ENCODE measurements at regions not wholly inside any gene's neighbourhood (a gene's known extent, or its start where the extent isn't known, plus 50 kb on each side); places are given as distances from the start of the nearest gene placed in this dataset.

DNA sequence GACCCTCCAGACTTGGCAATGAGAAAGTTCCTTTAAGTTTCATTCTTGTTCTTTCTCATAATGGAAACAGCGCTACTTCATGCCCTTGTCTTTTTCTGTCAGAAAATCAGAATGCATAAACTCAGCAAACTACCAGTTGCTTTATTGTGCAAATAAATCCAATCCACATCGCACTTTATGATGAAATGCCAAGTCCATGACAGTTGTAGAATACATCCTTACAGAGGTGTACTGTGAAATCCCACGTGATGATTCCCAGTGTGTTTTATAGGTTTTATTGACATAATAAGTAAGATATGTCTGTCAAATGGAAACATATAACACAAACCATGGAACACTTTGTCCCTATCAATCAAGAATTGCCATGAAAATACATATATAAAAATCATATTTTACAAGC lies 295.0 kb downstream of the PCDH7 start:
- Mint-ChIP-seq H3K9me3 (peaks cover 3 to 10% (median 6%) of the 10 kb centered on the region in 3 donors), H3K36me3 (no peaks in the 10 kb centered on the region), H3K4me1 (no peaks in the 10 kb centered on the region), H3K27ac (no peak overlapping the region), H3K4me3 (no peak overlapping the region), H3K27me3 (no peaks in the 10 kb centered on the region)
- ChIA-PET CTCF (no interaction called here), POLR2A (no interaction called here)
- WGBS (ENCODE audit: insufficient coverage), result no CpG with 5 or more reads among the region's 3 CpGs
- Histone ChIP-seq H3K9me3 (no peaks in the 10 kb centered on the region), H3K27ac (ENCODE audit: low read length) (no peak overlapping the region), H3K27me3 (replicated peaks in 1 of 2; ENCODE audit: control insufficient read depth in 2 of 2, extremely low read depth in 1 of 2, insufficient read depth in 2 of 2, low read length in 1 of 2) (no peaks in the 10 kb centered on the region), H3K4me3 (ENCODE audit: control insufficient read depth in 1 of 2, extremely low read depth in 1 of 2, low read length in 1 of 2) (no peak overlapping the region), H3K4me1 (ENCODE audit: control insufficient read depth in 1 of 2, extremely low read depth in 1 of 2, insufficient read depth in 2 of 2, low read length in 2 of 2) (no peaks in the 10 kb centered on the region), H3K36me3 (ENCODE audit: control insufficient read depth in 2 of 2, extremely low read depth in 1 of 2, insufficient read depth in 1 of 2, low read length in 1 of 2) (no peaks in the 10 kb centered on the region)
- DNase-seq (no peak), ATAC-seq (replicated peaks in 1 of 4) (no peak)

DNA sequence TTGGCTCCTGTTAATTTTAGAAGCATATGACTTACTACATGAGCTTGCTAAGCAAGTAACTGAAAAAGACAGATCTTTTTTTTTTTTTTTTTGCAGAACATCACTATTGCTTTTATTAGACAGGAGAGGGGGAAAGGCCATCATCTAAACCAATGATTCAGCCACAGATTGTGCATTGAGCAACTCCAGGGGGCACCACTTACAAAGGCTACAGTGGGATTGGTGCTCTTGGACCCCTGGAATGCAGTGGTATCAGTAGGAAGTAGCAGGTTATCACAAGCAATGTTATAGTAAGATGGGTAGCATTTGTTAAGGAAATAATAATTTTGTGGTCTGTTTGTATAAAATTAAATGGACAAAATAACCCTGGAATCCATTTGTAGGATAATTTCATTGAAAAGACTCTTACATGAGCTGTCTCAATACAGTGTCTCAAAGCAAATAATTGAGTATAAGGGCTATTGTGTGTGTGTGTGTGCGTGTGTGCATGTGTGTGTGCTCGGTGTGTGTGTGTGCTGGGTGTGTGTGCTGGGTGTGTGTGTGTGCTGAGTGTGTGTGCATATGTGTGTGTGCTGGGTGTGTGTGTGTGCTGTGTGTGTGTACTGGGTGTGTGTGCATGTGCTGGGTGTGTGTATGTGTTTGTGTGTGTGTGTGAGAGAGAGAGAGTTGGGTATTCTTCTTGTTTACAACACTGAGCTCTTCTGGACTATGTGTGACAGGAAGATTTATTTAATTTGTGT lies 296.3 kb downstream of the PCDH7 start:
- no peak for ATAC-seq (replicated peaks in 1 of 4)
- ChIA-PET POLR2A (interaction anchor here in 1 of 2 donors (0.6 kb wide), 1 partner anchor 8 kb away, joined by 3 read pairs; no protein-coding TSS in a partner anchor), CTCF (no interaction called here)
- H3K4me3 Mint-ChIP-seq, result no peak overlapping the region
- H3K9me3 ChIP-seq, result no peaks in the 10 kb centered on the region
- H3K4me3 ChIP-seq (ENCODE audit: control insufficient read depth in 1 of 2, extremely low read depth in 1 of 2, low read length in 1 of 2), result no peak overlapping the region
- H3K27me3 ChIP-seq (replicated peaks in 1 of 2; ENCODE audit: control insufficient read depth in 2 of 2, extremely low read depth in 1 of 2, insufficient read depth in 2 of 2, low read length in 1 of 2), result no peaks in the 10 kb centered on the region
- no peaks in the 10 kb centered on the region for H3K36me3 Mint-ChIP-seq
- H3K27ac Mint-ChIP-seq, result no peak overlapping the region
- H3K27ac ChIP-seq (ENCODE audit: low read length), result no peak overlapping the region
- H3K36me3 ChIP-seq (ENCODE audit: control insufficient read depth in 2 of 2, extremely low read depth in 1 of 2, insufficient read depth in 1 of 2, low read length in 1 of 2), result no peaks in the 10 kb centered on the region
- no peaks in the 10 kb centered on the region for H3K27me3 Mint-ChIP-seq
- DNase-seq, result no peak
- no peaks in the 10 kb centered on the region for H3K4me1 Mint-ChIP-seq
- no peaks in the 10 kb centered on the region for H3K4me1 ChIP-seq (ENCODE audit: control insufficient read depth in 1 of 2, extremely low read depth in 1 of 2, insufficient read depth in 2 of 2, low read length in 2 of 2)
- H3K9me3 Mint-ChIP-seq, result peaks cover 3 to 10% (median 3%) of the 10 kb centered on the region in 3 donors
- 66% methylated on average over 2 of the region's 2 CpGs for WGBS (ENCODE audit: insufficient coverage)

DNA sequence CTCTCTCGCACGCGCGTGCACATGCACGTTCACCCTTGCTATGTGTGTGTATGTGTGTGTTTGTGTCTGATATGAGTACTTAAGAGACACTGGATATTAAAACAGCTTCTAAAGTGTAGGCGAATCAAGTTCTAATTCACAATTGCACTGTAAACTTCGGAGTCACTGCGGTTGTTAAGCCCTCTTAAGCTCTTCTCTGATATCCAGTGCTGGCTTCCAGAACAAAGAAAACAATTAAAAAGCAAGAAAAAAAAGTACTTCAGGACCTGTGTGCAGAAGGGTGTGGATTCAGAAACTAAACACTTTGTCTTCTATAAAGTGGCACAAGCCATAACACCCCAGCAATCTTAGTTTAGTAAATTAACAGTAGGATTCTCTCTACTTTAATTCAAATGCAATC lies 300.2 kb downstream of the PCDH7 start:
- Mint-ChIP-seq H3K36me3 (no peaks in the 10 kb centered on the region), H3K4me1 (no peaks in the 10 kb centered on the region), H3K9me3 (peaks cover 4 to 21% (median 8%) of the 10 kb centered on the region in 3 donors), H3K27me3 (no peaks in the 10 kb centered on the region), H3K4me3 (no peak overlapping the region), H3K27ac (no peak overlapping the region)
- H3K27me3 ChIP-seq (replicated peaks in 1 of 2; ENCODE audit: control insufficient read depth in 2 of 2, extremely low read depth in 1 of 2, insufficient read depth in 2 of 2, low read length in 1 of 2), result no peaks in the 10 kb centered on the region
- H3K36me3 ChIP-seq (ENCODE audit: control insufficient read depth in 2 of 2, extremely low read depth in 1 of 2, insufficient read depth in 1 of 2, low read length in 1 of 2), result no peaks in the 10 kb centered on the region
- no CpG with 5 or more reads among the region's 8 CpGs for WGBS (ENCODE audit: insufficient coverage)
- H3K4me1 ChIP-seq (ENCODE audit: control insufficient read depth in 1 of 2, extremely low read depth in 1 of 2, insufficient read depth in 2 of 2, low read length in 2 of 2), result no peaks in the 10 kb centered on the region
- DNase-seq (no peak), ATAC-seq (replicated peaks in 1 of 4) (no peak)
- no peak overlapping the region for H3K4me3 ChIP-seq (ENCODE audit: control insufficient read depth in 1 of 2, extremely low read depth in 1 of 2, low read length in 1 of 2)
- ChIA-PET CTCF (no interaction called here), POLR2A (no interaction called here)
- no peaks in the 10 kb centered on the region for H3K9me3 ChIP-seq
- H3K27ac ChIP-seq (ENCODE audit: low read length), result no peak overlapping the region

DNA sequence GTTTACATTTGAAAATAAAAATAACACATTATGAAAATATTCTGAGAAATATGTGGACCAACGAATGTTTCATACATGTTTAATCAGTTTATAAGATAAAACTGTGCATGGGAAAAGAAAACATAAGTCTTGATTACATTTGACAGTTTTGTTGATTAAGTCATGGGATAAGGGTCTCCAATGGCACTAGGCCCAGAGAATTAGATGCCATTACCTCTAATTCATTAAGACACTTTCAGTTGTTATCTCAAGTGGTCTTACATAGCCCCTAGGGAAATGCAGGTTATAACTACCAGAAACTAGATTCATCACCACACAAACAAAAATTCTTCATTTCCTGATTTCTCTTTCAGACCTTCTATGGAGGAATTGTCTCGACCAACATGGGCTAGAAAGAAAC lies 300.8 kb downstream of the PCDH7 start:
- Histone ChIP-seq H3K9me3 (no peaks in the 10 kb centered on the region), H3K4me3 (ENCODE audit: control insufficient read depth in 1 of 2, extremely low read depth in 1 of 2, low read length in 1 of 2) (no peak overlapping the region), H3K36me3 (ENCODE audit: control insufficient read depth in 2 of 2, extremely low read depth in 1 of 2, insufficient read depth in 1 of 2, low read length in 1 of 2) (no peaks in the 10 kb centered on the region), H3K4me1 (ENCODE audit: control insufficient read depth in 1 of 2, extremely low read depth in 1 of 2, insufficient read depth in 2 of 2, low read length in 2 of 2) (no peaks in the 10 kb centered on the region), H3K27me3 (replicated peaks in 1 of 2; ENCODE audit: control insufficient read depth in 2 of 2, extremely low read depth in 1 of 2, insufficient read depth in 2 of 2, low read length in 1 of 2) (no peaks in the 10 kb centered on the region), H3K27ac (ENCODE audit: low read length) (no peak overlapping the region)
- CTCF ChIA-PET, result no interaction called here
- no peaks in the 10 kb centered on the region for H3K4me1 Mint-ChIP-seq
- POLR2A ChIA-PET, result no interaction called here
- H3K27ac Mint-ChIP-seq, result no peak overlapping the region
- ATAC-seq (replicated peaks in 1 of 4), result no peak
- no peak for DNase-seq
- no CpG with 5 or more reads among the region's 2 CpGs for WGBS (ENCODE audit: insufficient coverage)
- H3K36me3 Mint-ChIP-seq, result no peaks in the 10 kb centered on the region
- H3K9me3 Mint-ChIP-seq, result peaks cover 4 to 21% (median 8%) of the 10 kb centered on the region in 3 donors
- no peak overlapping the region for H3K4me3 Mint-ChIP-seq
- no peaks in the 10 kb centered on the region for H3K27me3 Mint-ChIP-seq

DNA sequence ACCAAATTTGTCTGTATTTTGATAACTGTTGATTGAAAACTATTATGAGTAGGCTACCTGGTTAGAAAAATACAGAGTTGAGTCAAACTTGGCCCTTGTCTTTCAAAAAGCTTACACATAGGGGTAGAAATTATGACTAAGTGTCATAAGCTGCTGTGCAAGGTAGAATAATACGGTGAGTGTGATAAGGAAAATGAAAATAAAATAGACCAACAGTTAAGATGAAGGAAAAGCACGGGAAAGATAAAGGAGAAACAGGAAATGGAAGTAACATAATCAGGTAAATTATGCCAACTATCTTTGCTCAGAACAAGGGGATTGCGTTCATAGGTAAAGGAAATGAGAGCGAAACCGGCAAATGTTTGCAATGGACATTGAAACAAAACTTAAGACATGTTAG lies 302.5 kb downstream of the PCDH7 start:
- CTCF ChIA-PET, result no interaction called here

DNA sequence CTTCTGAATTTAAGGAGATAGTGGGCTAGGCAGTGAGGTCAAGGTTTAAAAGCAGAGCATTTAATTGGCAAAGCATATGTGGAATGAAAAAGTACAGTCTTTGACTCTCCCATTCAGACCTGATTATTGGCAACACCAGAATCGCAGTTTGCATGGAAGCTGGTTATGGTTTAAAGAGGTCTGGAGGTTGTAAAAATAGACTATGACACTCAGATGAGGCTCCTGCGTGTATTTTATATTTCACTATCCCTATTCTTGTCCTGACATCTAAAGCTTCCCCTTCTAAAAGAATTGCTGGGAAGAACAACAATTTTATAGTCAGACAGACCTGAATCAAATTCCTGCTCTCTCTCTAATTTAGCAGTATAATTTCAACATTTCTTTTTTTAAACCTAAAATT lies 302.9 kb downstream of the PCDH7 start:
- H3K27me3 ChIP-seq (replicated peaks in 1 of 2; ENCODE audit: control insufficient read depth in 2 of 2, extremely low read depth in 1 of 2, insufficient read depth in 2 of 2, low read length in 1 of 2), result no peaks in the 10 kb centered on the region
- no peaks in the 10 kb centered on the region for H3K27me3 Mint-ChIP-seq
- no peak overlapping the region for H3K27ac ChIP-seq (ENCODE audit: low read length)
- POLR2A ChIA-PET, result no interaction called here
- no peaks in the 10 kb centered on the region for H3K9me3 ChIP-seq
- no peak overlapping the region for H3K27ac Mint-ChIP-seq
- H3K4me1 Mint-ChIP-seq, result no peaks in the 10 kb centered on the region
- no peak for ATAC-seq (replicated peaks in 1 of 4)
- no CpG with 5 or more reads among the region's 2 CpGs for WGBS (ENCODE audit: insufficient coverage)
- no peaks in the 10 kb centered on the region for H3K36me3 ChIP-seq (ENCODE audit: control insufficient read depth in 2 of 2, extremely low read depth in 1 of 2, insufficient read depth in 1 of 2, low read length in 1 of 2)
- H3K4me3 ChIP-seq (ENCODE audit: control insufficient read depth in 1 of 2, extremely low read depth in 1 of 2, low read length in 1 of 2), result no peak overlapping the region
- peaks cover 2 to 15% (median 8%) of the 10 kb centered on the region in 3 donors for H3K9me3 Mint-ChIP-seq
- no peaks in the 10 kb centered on the region for H3K4me1 ChIP-seq (ENCODE audit: control insufficient read depth in 1 of 2, extremely low read depth in 1 of 2, insufficient read depth in 2 of 2, low read length in 2 of 2)
- no peak overlapping the region for H3K4me3 Mint-ChIP-seq
- no peak for DNase-seq
- CTCF ChIA-PET, result no interaction called here
- no peaks in the 10 kb centered on the region for H3K36me3 Mint-ChIP-seq

More for the DNA sequence above, 302.5 kb downstream of the PCDH7 start:
- ATAC-seq (replicated peaks in 1 of 4) (no peak), DNase-seq (no peak)
- Histone ChIP-seq H3K4me3 (ENCODE audit: control insufficient read depth in 1 of 2, extremely low read depth in 1 of 2, low read length in 1 of 2) (no peak overlapping the region), H3K9me3 (no peaks in the 10 kb centered on the region), H3K36me3 (ENCODE audit: control insufficient read depth in 2 of 2, extremely low read depth in 1 of 2, insufficient read depth in 1 of 2, low read length in 1 of 2) (no peaks in the 10 kb centered on the region), H3K27me3 (replicated peaks in 1 of 2; ENCODE audit: control insufficient read depth in 2 of 2, extremely low read depth in 1 of 2, insufficient read depth in 2 of 2, low read length in 1 of 2) (no peaks in the 10 kb centered on the region), H3K27ac (ENCODE audit: low read length) (no peak overlapping the region), H3K4me1 (ENCODE audit: control insufficient read depth in 1 of 2, extremely low read depth in 1 of 2, insufficient read depth in 2 of 2, low read length in 2 of 2) (no peaks in the 10 kb centered on the region)
- Mint-ChIP-seq H3K9me3 (peaks cover 2 to 15% (median 8%) of the 10 kb centered on the region in 3 donors), H3K27ac (no peak overlapping the region), H3K4me1 (no peaks in the 10 kb centered on the region), H3K36me3 (no peaks in the 10 kb centered on the region), H3K4me3 (no peak overlapping the region), H3K27me3 (no peaks in the 10 kb centered on the region)
- POLR2A ChIA-PET, result no interaction called here
- WGBS (ENCODE audit: insufficient coverage), result 80% methylated on average over 4 of the region's 5 CpGs

DNA sequence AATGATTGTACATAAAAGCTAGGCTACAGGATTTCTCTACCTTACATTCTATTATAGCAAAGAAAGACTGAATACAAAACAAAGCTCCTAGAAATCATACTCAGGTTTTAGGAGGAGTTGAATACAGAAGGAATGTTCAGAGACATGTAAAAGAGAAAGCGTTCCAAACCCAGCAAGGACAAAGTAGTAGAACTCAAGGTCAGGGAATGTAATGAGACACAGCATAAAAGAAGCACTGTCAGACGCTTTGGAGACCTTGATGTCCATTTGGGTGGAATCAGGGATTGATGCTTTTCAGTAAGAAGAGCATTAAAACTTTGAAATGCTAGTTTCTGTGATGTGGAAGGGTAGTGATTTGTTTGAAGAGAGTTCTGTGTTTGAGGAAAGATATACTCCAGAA lies 303.6 kb downstream of the PCDH7 start:
- H3K27ac Mint-ChIP-seq, result no peak overlapping the region
- H3K36me3 ChIP-seq (ENCODE audit: control insufficient read depth in 2 of 2, extremely low read depth in 1 of 2, insufficient read depth in 1 of 2, low read length in 1 of 2), result no peaks in the 10 kb centered on the region
- 53% methylated on average over 2 of the region's 2 CpGs for WGBS (ENCODE audit: insufficient coverage)
- ChIA-PET CTCF (no interaction called here), POLR2A (no interaction called here)
- no peaks in the 10 kb centered on the region for H3K27me3 Mint-ChIP-seq
- no peak overlapping the region for H3K4me3 Mint-ChIP-seq
- DNase-seq (no peak), ATAC-seq (replicated peaks in 1 of 4) (no peak)
- no peaks in the 10 kb centered on the region for H3K4me1 Mint-ChIP-seq
- H3K9me3 Mint-ChIP-seq, result peaks cover 2 to 15% (median 8%) of the 10 kb centered on the region in 3 donors
- H3K4me1 ChIP-seq (ENCODE audit: control insufficient read depth in 1 of 2, extremely low read depth in 1 of 2, insufficient read depth in 2 of 2, low read length in 2 of 2), result no peaks in the 10 kb centered on the region
- no peak overlapping the region for H3K4me3 ChIP-seq (ENCODE audit: control insufficient read depth in 1 of 2, extremely low read depth in 1 of 2, low read length in 1 of 2)
- no peaks in the 10 kb centered on the region for H3K36me3 Mint-ChIP-seq
- no peaks in the 10 kb centered on the region for H3K27me3 ChIP-seq (replicated peaks in 1 of 2; ENCODE audit: control insufficient read depth in 2 of 2, extremely low read depth in 1 of 2, insufficient read depth in 2 of 2, low read length in 1 of 2)
- H3K27ac ChIP-seq (ENCODE audit: low read length), result no peak overlapping the region
- no peaks in the 10 kb centered on the region for H3K9me3 ChIP-seq
